ENCODE measurements at regions not wholly inside any gene's neighbourhood (a gene's known extent, or its start where the extent isn't known, plus 50 kb on each side); places are given as distances from the start of the nearest gene placed in this dataset.
A peak's percentile ranks its signal among the peaks of the same experiment; 100 is the strongest.

DNA sequence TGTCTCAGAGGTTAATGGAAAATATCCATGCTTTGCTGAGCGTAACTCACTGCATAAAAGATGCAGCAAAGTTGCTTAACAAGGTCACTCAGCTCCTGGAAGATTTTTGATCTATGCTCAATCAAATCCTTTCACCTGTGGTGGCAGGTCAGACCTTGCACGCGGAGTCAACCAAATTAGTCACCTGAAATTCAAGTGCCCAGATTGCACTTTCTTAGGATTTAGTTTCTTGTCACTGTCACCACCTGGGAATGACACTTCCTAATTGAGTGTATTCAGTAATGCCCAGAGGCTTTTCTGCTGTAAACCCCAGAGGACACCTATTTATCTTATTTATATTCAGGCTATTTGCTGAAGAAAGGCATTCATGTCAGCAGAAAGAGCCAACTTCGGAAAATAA, 215.8 kb upstream of the SMIM31 start:
- DNase-seq (peak in 1 of 5 donors; percentile 0), FAIRE-seq (no peak)
- H3K27ac ChIP-seq (ENCODE audit: low read depth in 2 of 2, low read length in 2 of 2) = no peak overlapping the region
- H3K4me3 ChIP-seq (ENCODE audit: low read length in 3 of 3) = no peak overlapping the region
- no peaks in the 10 kb centered on the region for H3K27me3 ChIP-seq (ENCODE audit: control insufficient read depth, insufficient read depth, low read length)
- H3K9ac ChIP-seq (ENCODE audit: low read length in 3 of 3) = no peak overlapping the region
- H3K4me1 ChIP-seq (ENCODE audit: control insufficient read depth in 2 of 3, insufficient read depth in 2 of 3, low read depth in 1 of 3, low read length in 3 of 3) = no peaks in the 10 kb centered on the region
- H3K36me3 ChIP-seq (ENCODE audit: control insufficient read depth in 2 of 3, insufficient read depth in 3 of 3, low read length in 3 of 3) = no peaks in the 10 kb centered on the region
- TF ChIP-seq, protein P1, sequence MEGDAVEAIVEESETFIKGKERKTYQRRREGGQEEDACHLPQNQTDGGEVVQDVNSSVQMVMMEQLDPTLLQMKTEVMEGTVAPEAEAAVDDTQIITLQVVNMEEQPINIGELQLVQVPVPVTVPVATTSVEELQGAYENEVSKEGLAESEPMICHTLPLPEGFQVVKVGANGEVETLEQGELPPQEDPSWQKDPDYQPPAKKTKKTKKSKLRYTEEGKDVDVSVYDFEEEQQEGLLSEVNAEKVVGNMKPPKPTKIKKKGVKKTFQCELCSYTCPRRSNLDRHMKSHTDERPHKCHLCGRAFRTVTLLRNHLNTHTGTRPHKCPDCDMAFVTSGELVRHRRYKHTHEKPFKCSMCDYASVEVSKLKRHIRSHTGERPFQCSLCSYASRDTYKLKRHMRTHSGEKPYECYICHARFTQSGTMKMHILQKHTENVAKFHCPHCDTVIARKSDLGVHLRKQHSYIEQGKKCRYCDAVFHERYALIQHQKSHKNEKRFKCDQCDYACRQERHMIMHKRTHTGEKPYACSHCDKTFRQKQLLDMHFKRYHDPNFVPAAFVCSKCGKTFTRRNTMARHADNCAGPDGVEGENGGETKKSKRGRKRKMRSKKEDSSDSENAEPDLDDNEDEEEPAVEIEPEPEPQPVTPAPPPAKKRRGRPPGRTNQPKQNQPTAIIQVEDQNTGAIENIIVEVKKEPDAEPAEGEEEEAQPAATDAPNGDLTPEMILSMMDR (IDR thresholded peaks at IDR 0.05; ENCODE audit: borderline replicate concordance, extremely low read depth, insufficient read depth) = no peak
- intact Hi-C loops (cut with DNase I) = no loop called here
- no peaks in the 10 kb centered on the region for H3K9me3 ChIP-seq (ENCODE audit: control insufficient read depth in 2 of 3, insufficient read depth in 1 of 3, low read length in 3 of 3)

- Histone ChIP-seq H3K4me3 (ENCODE audit: low read length in 3 of 3) (no peak overlapping the region), H3K27ac (ENCODE audit: low read depth in 2 of 2, low read length in 2 of 2) (no peak overlapping the region), H3K9me3 (ENCODE audit: control insufficient read depth in 2 of 3, insufficient read depth in 1 of 3, low read length in 3 of 3) (no peaks in the 10 kb centered on the region), H3K27me3 (ENCODE audit: control insufficient read depth, insufficient read depth, low read length) (no peaks in the 10 kb centered on the region), H3K36me3 (ENCODE audit: control insufficient read depth in 2 of 3, insufficient read depth in 3 of 3, low read length in 3 of 3) (no peaks in the 10 kb centered on the region), H3K4me1 (ENCODE audit: control insufficient read depth in 2 of 3, insufficient read depth in 2 of 3, low read depth in 1 of 3, low read length in 3 of 3) (no peaks in the 10 kb centered on the region), H3K9ac (ENCODE audit: low read length in 3 of 3) (no peak overlapping the region)
- FAIRE-seq (no peak), DNase-seq (no peak)
- intact Hi-C loops (cut with DNase I) = no loop called here
- TF ChIP-seq, protein P1 (IDR thresholded peaks at IDR 0.05; ENCODE audit: borderline replicate concordance, extremely low read depth, insufficient read depth) = no peak
Measured at GRCh38 chr4:164540987-164541386, 212.9 kb upstream of the SMIM31 start.

- H3K9ac ChIP-seq (ENCODE audit: low read length in 3 of 3) = no peak overlapping the region
- no peak for FAIRE-seq
- H3K4me1 ChIP-seq (ENCODE audit: control insufficient read depth in 2 of 3, insufficient read depth in 2 of 3, low read depth in 1 of 3, low read length in 3 of 3) = no peaks in the 10 kb centered on the region
- TF ChIP-seq, protein P1 (IDR thresholded peaks at IDR 0.05; ENCODE audit: borderline replicate concordance, extremely low read depth, insufficient read depth) = no peak
- H3K9me3 ChIP-seq (ENCODE audit: control insufficient read depth in 2 of 3, insufficient read depth in 1 of 3, low read length in 3 of 3) = no peaks in the 10 kb centered on the region
- H3K4me3 ChIP-seq (ENCODE audit: low read length in 3 of 3) = no peak overlapping the region
- H3K27ac ChIP-seq (ENCODE audit: low read depth in 2 of 2, low read length in 2 of 2) = no peak overlapping the region
- H3K27me3 ChIP-seq (ENCODE audit: control insufficient read depth, insufficient read depth, low read length) = no peaks in the 10 kb centered on the region
- no peaks in the 10 kb centered on the region for H3K36me3 ChIP-seq (ENCODE audit: control insufficient read depth in 2 of 3, insufficient read depth in 3 of 3, low read length in 3 of 3)
- intact Hi-C loops (cut with DNase I) = no loop called here
- no peak for DNase-seq
Measured at GRCh38 chr4:164542431-164542830, 211.5 kb upstream of the SMIM31 start.

DNA sequence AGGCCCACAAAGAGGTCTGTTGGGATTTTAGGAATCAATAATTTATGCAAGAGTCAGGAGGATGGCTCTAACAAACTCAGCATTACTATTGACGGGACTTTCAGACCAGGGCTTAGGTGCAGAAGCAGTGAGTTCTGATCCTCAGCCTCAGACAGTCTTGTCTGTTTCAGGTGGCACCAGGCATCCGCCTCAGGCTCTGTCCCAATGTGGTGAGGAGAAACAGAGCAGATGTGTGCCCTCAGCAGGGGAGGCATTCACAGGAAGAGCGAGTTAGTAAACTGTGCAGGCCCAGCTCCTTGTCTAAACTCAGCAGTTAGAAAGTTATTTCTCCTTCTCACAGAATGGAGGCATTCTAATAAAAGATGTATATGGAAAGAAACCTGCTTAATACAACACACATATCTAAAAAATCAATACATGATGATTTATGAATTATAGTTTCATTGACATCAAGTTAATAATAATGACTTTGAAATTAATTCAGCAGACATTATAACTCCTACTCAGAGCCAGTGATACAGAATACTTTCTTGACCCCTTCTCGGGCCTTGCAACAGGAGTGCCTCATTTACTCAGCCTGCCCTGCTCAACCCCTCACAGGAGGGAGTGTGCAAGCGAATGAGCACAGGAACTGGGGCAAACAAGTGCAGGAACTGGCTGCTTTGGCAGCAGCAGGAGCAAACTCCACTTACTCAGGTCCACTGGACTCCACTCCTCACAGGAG, 202.8 kb upstream of the SMIM31 start:
- DNase-seq (no peak), FAIRE-seq (no peak)
- no peaks in the 10 kb centered on the region for H3K27me3 ChIP-seq (ENCODE audit: control insufficient read depth, insufficient read depth, low read length)
- no peaks in the 10 kb centered on the region for H3K4me1 ChIP-seq (ENCODE audit: control insufficient read depth in 2 of 3, insufficient read depth in 2 of 3, low read depth in 1 of 3, low read length in 3 of 3)
- intact Hi-C loops (cut with DNase I) = no loop called here
- H3K9ac ChIP-seq (ENCODE audit: low read length in 3 of 3) = no peak overlapping the region
- no peaks in the 10 kb centered on the region for H3K9me3 ChIP-seq (ENCODE audit: control insufficient read depth in 2 of 3, insufficient read depth in 1 of 3, low read length in 3 of 3)
- H3K4me3 ChIP-seq (ENCODE audit: low read length in 3 of 3) = no peak overlapping the region
- TF ChIP-seq, protein P1 (IDR thresholded peaks at IDR 0.05; ENCODE audit: borderline replicate concordance, extremely low read depth, insufficient read depth) = no peak
- H3K36me3 ChIP-seq (ENCODE audit: control insufficient read depth in 2 of 3, insufficient read depth in 3 of 3, low read length in 3 of 3) = no peaks in the 10 kb centered on the region
- H3K27ac ChIP-seq (ENCODE audit: low read depth in 2 of 2, low read length in 2 of 2) = no peak overlapping the region
